HG03103 (cell line): ENCODE measurements at regions not wholly inside any gene's neighbourhood (a gene's known extent, or its start where the extent isn't known, plus 50 kb on each side); places are given as distances from the start of the nearest gene placed in this dataset.

ENCODE experiments used
- ATAC-seq: cut with Tn5 transposase; IDR thresholded peaks from one replicate; pipeline ENCODE4 v1.9.1; 2021; ENCODE audit warnings: low read depth; ENCODE audit not compliant: unreplicated experiment

DNA sequence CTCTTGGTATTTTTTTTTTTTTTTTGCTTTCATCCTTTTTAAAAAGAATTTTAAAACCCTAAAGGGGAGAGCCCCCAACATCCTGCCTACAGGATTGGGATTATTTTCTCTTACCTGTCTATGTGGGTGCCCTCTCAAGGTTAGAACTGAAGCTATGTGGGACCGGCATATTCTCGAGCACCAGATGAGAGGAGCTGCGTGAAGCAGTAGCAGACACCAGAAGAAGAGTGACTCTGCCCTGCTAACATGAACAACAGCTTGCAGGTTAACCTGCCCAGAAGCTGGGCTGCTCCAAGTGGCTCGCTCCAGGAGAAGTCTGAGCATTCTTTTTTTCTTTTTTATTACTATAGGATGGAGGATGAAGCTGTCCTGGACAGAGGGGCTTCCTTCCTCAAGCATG lies 102.6 kb upstream of the SLC4A4 start:
- no peak for ATAC-seq

DNA sequence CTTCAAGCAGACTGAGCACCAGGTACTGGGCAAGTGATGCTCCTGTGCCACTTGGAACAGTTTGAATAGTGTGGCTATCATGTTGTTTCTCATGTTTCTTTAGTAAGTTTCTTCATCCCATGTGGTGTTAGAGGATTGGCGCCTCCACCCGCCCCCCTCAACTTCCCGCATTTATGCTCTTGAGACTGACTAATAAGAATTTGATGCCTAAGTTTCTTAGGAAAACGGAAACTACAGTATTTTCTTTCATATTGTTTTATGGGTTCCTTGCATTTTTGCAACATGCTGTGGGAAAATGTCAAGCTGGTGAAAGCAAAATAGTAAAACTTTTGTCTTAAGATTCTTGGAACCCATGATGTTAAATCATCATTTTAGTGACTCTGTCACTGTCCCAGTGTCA lies 101.2 kb upstream of the SLC4A4 start:
- ATAC-seq, result no peak

DNA sequence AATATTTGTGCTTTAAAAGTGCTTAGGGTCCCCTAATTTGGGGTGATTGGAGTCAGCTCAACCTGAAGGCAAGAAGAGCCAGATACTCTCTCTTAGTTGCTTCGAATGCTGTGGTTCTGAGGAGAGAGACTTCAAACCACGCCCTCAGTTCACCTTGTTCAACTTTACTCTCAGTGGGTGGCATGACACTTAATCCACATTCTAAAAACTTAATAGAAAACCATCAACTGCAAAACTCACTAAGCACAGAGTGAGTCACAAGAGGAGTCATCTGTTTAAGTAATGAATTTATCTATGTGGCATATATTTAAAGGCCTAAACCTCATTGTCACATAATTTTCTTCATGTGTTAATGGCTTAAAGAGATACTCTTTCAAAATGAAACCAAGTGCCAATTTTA lies 99.5 kb upstream of the SLC4A4 start:
- ATAC-seq, result no peak

- no peak for ATAC-seq
Observed at GRCh38 chr4:71240094-71240493, 98.7 kb upstream of the SLC4A4 start.

DNA sequence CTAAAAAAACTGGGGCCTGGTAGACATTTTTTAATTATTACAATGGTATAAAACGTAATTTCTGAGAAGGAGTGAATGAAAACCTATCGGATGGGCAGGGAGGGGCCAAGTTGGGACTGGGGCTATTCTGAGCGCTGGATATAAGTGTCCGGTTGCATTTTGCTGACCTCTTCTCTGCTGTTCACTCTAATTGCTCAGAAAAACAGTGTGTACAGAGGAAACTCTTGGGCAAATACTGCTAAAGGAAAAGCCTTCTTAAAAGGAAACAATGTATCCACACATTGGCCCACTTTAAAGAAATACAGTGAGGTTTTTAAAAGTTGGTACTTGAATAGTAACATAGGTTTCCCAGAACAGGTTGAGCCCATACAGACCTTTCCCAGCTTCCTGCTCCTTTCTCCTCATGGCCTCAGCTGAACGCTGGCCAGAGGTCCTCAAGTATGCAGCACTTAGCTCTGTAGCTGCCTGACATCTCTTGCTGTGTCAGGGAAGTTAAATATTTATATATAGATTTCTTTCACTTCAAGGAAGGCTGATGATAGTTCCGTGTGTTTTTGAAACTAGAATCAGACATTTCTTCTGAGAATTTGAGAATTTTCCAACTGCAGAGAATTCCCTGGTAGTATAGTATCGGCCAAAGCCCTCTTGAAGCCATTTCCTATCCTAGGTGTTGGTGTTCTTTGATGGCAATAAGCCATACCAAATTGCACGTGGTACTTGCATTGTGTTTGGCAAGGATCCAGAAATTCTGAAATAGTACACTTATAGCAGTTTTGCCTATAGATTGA lies 97.1 kb upstream of the SLC4A4 start:
- ATAC-seq, result no peak

GRCh38 chr4:71243091-71243833 lies 95.6 kb upstream of the SLC4A4 start:
- ATAC-seq, result no peak

- ATAC-seq, result no peak
Observed at GRCh38 chr4:71247706-71248105, 91.1 kb upstream of the SLC4A4 start.

GRCh38 chr4:71251261-71251660 lies 87.6 kb upstream of the SLC4A4 start:
- ATAC-seq, result no peak

DNA sequence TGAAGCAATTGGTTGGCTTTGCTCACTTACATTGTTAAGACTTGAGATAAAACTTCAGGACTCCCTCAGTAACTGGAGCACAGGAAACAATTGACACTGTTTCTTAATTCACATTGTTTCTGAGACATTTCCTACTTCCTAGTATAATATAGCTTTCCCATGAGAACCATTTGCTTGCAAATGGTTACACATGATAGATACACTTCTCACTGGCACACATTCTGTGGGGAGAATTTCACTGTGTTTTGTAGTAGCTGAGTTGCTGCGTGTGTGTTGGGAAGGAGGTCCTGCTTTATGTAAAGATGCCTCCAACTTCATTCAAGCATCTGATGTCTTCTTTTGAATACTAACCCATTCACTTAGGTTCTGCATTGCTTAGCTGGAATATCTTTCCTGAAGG lies 85.3 kb upstream of the SLC4A4 start:
- no peak for ATAC-seq

DNA sequence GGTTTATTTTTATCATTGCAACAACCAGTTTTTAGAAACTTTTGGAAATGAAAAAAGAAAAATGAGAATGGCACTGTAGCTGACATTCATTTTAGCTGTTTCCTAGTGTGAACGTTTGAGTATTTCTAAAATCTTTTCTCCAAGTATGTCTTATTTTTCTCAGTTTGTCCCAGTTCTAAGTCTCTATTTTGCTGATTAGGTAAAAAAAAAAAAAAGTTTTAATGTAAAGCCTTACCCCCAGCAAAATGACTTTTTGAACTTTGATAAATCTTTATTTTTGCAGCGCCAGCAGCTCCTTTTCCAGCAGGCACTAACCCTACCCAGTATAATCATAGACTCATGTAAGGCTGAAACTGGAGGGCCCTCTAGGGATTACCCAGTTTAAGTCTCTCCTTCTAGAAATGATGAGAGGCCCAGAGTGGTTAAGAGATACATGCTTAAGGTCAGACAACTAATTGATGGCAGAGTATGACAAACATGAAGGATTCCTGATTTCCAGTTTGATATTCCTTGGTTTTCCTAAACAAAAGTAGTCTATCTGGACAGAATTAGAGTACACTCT lies 84.3 kb upstream of the SLC4A4 start:
- no peak for ATAC-seq

DNA sequence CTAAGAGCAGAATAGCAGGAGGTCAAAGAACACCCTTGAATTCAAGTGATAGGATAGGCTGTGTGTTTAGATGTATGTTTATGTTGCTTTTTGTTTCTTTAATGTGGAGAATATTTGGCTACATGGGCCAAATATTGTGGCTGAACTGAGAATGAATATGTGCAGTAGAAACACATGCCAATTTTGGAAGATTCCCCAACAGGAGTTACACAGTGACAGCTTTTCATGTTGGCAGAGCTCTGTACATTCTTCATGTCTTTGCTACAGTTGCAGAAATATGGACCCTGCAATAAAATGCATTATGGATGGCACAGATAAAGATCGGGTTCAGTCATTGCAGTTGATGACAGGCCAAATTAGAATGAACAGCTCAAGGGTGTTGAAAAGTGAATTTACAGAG lies 82.8 kb upstream of the SLC4A4 start:
- ATAC-seq, result no peak

DNA sequence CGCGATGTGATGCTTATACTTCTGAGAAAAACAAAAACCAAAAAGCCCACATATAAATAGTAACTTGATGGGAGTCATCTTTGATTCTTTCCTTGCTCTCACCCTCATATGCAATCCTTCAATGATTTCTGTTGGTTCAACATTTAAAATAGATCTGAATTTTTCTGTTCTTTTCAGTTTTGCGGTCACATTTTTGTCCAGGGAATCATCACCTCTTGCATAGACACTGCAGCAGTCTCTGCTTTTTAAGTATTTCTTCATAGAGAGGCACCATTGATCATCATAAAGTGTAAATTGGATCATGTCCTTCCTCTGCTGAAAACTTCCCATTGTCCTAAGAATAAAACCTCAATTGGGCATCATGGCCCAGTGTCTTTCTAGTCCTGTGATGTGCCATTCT lies 81.1 kb upstream of the SLC4A4 start:
- no peak for ATAC-seq

DNA sequence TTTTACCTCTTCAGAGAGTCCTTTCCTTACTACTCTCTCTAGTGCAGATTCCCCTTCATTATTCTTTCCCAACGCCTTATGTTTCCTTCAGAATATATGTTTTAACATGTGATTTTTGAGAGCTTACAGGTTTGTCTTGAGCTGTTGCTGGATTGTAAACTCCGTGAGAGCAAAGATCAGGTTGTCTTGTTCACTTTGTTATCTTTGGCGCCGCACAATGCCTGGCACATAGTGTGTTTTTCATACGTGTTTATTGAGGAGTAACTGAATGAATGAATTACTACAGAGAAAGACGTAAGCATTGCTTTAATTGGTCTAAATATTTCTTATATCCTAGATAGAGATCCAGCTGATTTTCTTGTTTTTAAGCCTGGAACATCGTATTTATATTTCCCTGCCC lies 80.5 kb upstream of the SLC4A4 start:
- ATAC-seq, result no peak

- no peak for ATAC-seq
Observed at GRCh38 chr4:71259280-71259679, 79.5 kb upstream of the SLC4A4 start.

DNA sequence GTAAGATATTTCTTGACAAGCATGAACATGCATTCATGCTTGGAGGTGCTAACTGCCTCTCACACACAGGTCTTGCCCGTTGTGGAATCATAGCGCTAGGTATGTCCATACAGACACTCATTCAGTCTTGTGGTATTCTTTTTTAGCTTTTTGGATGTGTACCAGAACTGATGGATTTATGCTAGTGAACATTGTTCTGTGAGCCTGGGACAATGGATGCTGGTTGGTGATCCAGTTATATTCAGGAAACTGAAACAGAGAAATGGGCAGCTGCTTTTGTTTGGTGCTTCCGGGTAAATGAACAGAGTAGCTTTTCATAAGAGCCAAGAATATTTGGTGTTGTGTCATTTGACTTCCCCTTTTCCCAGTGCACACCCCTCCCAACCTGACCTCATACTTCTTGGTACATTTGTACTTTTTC lies 78.9 kb upstream of the SLC4A4 start:
- ATAC-seq, result no peak

- no peak for ATAC-seq
Observed at GRCh38 chr4:71260544-71260943, 78.3 kb upstream of the SLC4A4 start.

GRCh38 chr4:71261001-71261400 lies 77.8 kb upstream of the SLC4A4 start:
- ATAC-seq, result no peak

DNA sequence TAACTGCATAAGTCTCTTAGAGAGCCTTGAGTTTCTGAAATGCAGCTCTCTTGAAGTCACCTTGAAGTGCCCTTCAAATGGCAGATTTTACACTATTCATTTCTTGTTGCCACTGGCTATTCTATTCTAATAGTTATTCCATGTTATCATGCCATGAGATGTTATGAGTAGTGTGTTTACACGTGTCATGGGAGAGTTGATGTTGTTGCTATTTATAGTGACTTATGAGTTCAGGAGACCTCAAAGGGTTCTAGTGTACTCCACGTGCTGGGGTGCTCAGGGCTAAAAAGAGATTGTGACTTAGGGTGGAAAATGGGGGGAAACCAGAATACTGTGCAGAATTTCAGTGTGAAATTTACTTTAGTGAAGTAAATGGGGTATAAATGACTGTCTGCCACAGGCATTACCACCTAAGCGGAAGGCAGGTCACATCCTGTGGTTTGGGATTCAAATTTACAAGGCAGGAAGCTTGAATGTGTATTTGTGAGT lies 77.1 kb upstream of the SLC4A4 start:
- ATAC-seq, result no peak

GRCh38 chr4:71262161-71262560 lies 76.7 kb upstream of the SLC4A4 start:
- no peak for ATAC-seq

DNA sequence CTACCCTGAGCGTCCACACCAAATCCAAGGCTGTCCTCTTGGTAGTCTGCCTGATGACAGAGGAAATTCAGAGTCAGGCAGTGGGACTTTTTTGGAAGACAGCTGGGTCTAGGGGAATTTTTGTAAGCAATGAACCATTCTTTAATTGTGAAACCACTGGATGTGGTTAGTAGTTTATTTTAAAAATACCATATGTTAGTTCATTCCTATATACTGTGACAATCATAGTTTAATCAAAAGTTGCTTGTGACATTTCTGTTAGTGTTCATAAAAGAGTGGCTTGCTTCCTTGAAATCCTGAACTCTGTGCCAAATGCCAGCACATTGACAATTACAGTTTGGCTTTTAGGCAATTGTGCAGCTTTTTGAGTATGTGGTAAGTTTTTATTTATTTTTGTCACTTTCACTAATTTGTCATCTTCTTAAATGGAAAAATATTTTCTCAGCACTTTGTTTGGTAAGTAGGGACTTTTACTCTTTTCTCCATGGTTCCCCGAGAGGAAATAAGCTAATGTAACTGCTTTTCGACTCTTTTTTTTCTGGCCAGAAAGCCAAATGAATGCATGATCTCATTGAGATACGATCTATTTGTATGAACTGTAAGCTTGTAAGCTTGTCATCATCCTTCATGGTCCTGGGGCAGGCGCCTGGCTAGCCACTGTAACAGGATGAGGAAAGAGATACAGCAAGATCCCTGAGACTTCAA lies 72.6 kb upstream of the SLC4A4 start:
- ATAC-seq, result no peak

DNA sequence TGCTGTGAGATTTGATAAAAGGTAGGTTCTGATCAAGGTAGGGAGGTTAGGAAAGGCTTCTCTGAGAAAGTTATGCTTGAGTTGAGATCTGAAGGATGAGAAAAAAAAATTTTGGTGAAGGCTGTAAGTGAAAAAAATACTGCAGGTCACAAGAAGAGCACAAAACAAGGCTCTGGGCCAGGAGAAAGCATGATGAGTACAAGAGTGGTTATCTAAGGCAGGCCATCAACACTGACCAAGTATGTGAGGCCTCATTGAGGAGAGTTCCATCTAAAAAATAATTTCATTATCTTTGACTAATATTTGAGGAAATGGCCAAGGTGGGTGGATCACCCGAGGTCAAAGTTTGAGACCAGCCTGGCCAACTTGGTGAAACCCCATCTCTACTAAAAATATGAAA lies 71.6 kb upstream of the SLC4A4 start:
- no peak for ATAC-seq
